ENCODE measurements at regions not wholly inside any gene's neighbourhood (a gene's known extent, or its start where the extent isn't known, plus 50 kb on each side); places are given as distances from the start of the nearest gene placed in this dataset.
"Not testable (repeated sequence)": the region's sequence is repeated elsewhere in the genome, so short reads cannot be mapped to it uniquely, and the experiment has no call there.

GRCh38 chr1:9442278-9442846, 96.9 kb upstream of the SLC25A33 start:
- DNase-seq: no peak

- no peak for DNase-seq
Measured at GRCh38 chr1:9442986-9443385, 96.3 kb upstream of the SLC25A33 start.

- no peak for DNase-seq
Measured at GRCh38 chr1:9443913-9444445, 95.3 kb upstream of the SLC25A33 start.

- no peak for DNase-seq
Measured at GRCh38 chr1:9444532-9444931, 94.7 kb upstream of the SLC25A33 start.

GRCh38 chr1:9445081-9445480, 94.2 kb upstream of the SLC25A33 start:
- not testable (repeated sequence) for DNase-seq

- no peak for DNase-seq
Measured at GRCh38 chr1:9447215-9447960, 91.9 kb upstream of the SLC25A33 start.

GRCh38 chr1:9448132-9449109, 90.8 kb upstream of the SLC25A33 start:
- no peak for DNase-seq

GRCh38 chr1:9449110-9449627, 90.1 kb upstream of the SLC25A33 start:
- DNase-seq: no peak

- no peak for DNase-seq
Measured at GRCh38 chr1:9449976-9450696, 89.1 kb upstream of the SLC25A33 start.

- no peak for DNase-seq
Measured at GRCh38 chr1:9451081-9451480, 88.2 kb upstream of the SLC25A33 start.

- DNase-seq: no peak
Measured at GRCh38 chr1:9452516-9453140, 86.6 kb upstream of the SLC25A33 start.

- DNase-seq: no peak
Measured at GRCh38 chr1:9453375-9453774, 85.9 kb upstream of the SLC25A33 start.

- DNase-seq: no peak
Measured at GRCh38 chr1:9453779-9454418, 85.4 kb upstream of the SLC25A33 start.

- DNase-seq: no peak
Measured at GRCh38 chr1:9454494-9455066, 84.7 kb upstream of the SLC25A33 start.

GRCh38 chr1:9455487-9456234, 83.6 kb upstream of the SLC25A33 start:
- peak; percentile 23 to 48 (median 36) for DNase-seq

- DNase-seq: no peak
Measured at GRCh38 chr1:9456833-9457232, 82.4 kb upstream of the SLC25A33 start.

- no peak for DNase-seq
Measured at GRCh38 chr1:9459816-9460407, 79.4 kb upstream of the SLC25A33 start.

- no peak for DNase-seq
Measured at GRCh38 chr1:9465640-9466039, 73.6 kb upstream of the SLC25A33 start.

All from activated CD4-positive, CD25-positive, alpha-beta regulatory T cell (primary cell).